ENCODE measurements at regions not wholly inside any gene's neighbourhood (a gene's known extent, or its start where the extent isn't known, plus 50 kb on each side); places are given as distances from the start of the nearest gene placed in this dataset.

DNA sequence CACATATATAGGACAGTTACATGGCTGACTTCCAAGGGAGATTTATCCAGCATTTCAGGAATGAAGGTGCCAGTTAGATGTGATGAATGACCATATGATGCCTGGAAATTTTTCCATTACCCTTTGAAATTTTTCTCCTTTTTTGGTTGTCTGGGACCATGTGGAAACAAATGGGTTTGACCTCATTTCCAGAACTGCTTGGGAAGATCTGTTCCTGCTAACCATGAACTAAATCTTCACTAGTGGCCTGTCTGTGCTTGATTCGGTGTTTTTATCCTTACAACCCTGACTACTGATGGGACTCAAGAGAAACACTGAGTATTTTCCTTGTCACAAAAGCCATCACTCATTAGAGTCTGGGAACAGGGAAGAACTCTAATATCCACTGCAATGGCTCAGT is 409.4 kb downstream of the PDCD6IP start:
- CTCF ChIA-PET = no interaction called here
- no peak overlapping the region for H3K9ac ChIP-seq (ENCODE audit: low read length)
- H3K36me3 ChIP-seq (replicated peaks in 1 of 2; ENCODE audit: control extremely low read depth in 1 of 2, control insufficient read depth in 1 of 2, extremely low read depth in 1 of 2, insufficient read depth in 2 of 2, low read length in 1 of 2) = no peaks in the 10 kb centered on the region
- no peak for TF ChIP-seq EZH2 (IDR thresholded peaks at IDR 0.05; ENCODE audit: borderline replicate concordance, insufficient read depth, low read depth, low read length, poor library complexity, severe bottlenecking)
- TF ChIP-seq, protein P1, sequence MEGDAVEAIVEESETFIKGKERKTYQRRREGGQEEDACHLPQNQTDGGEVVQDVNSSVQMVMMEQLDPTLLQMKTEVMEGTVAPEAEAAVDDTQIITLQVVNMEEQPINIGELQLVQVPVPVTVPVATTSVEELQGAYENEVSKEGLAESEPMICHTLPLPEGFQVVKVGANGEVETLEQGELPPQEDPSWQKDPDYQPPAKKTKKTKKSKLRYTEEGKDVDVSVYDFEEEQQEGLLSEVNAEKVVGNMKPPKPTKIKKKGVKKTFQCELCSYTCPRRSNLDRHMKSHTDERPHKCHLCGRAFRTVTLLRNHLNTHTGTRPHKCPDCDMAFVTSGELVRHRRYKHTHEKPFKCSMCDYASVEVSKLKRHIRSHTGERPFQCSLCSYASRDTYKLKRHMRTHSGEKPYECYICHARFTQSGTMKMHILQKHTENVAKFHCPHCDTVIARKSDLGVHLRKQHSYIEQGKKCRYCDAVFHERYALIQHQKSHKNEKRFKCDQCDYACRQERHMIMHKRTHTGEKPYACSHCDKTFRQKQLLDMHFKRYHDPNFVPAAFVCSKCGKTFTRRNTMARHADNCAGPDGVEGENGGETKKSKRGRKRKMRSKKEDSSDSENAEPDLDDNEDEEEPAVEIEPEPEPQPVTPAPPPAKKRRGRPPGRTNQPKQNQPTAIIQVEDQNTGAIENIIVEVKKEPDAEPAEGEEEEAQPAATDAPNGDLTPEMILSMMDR (IDR thresholded peaks at IDR 0.05) = no peak
- intact Hi-C loops (cut with micrococcal nuclease) = no loop called here
- no peak overlapping the region for H3K27ac Mint-ChIP-seq
- no peak overlapping the region for H3K4me3 ChIP-seq (ENCODE audit: control extremely low read depth in 1 of 5, extremely low read depth in 1 of 5, insufficient read depth in 1 of 5, low read depth in 2 of 5, low read length in 4 of 5)
- no peaks in the 10 kb centered on the region for H4K20me1 ChIP-seq (ENCODE audit: control insufficient read depth, insufficient read depth, low read length, poor library complexity, severe bottlenecking)
- H3K9me3 Mint-ChIP-seq (ENCODE audit: insufficient read depth) = no peaks in the 10 kb centered on the region
- peaks cover 12 to 15% of the 10 kb centered on the region in 2 donors for H3K4me1 ChIP-seq (ENCODE audit: control insufficient read depth in 2 of 2, insufficient read depth in 2 of 2, low read length in 2 of 2)
- H3K27ac ChIP-seq (ENCODE audit: low read length in 2 of 2) = no peak overlapping the region
- 100% methylated on average over 1 of the region's 1 CpG for WGBS (ENCODE audit: insufficient coverage)
- no peaks in the 10 kb centered on the region for H3K27me3 Mint-ChIP-seq
- H3K4me1 Mint-ChIP-seq = peaks cover 37% of the 10 kb centered on the region
- H2AFZ ChIP-seq (ENCODE audit: insufficient read depth, low read depth, low read length, poor library complexity, severe bottlenecking) = no peak overlapping the region
- no peak for ATAC-seq (ENCODE audit: low read depth)
- peaks cover 0 to 4% (median 0%) of the 10 kb centered on the region in 3 donors for H3K9me3 ChIP-seq (ENCODE audit: control extremely low read depth in 1 of 3, control insufficient read depth in 2 of 3, insufficient read depth in 1 of 3, low read length in 2 of 3)
- no peak overlapping the region for H3K4me2 ChIP-seq (replicated peaks; ENCODE audit: low read depth, low read length, poor library complexity, severe bottlenecking)
- POLR2A ChIA-PET = no interaction called here
- H3K4me3 Mint-ChIP-seq = no peak overlapping the region
- H3K79me2 ChIP-seq (ENCODE audit: control insufficient read depth, insufficient read depth, low read length) = no peaks in the 10 kb centered on the region
- H3K27me3 ChIP-seq (replicated peaks in 1 of 4; ENCODE audit: control extremely low read depth in 1 of 4, control insufficient read depth in 3 of 4, insufficient read depth in 4 of 4, low read length in 3 of 4) = no peaks in the 10 kb centered on the region
- DNase-seq = no peak

GRCh38 chr3:34212175-34212574 is 413.7 kb downstream of the PDCD6IP start:
- no peak for DNase-seq
- Histone ChIP-seq H3K36me3 (replicated peaks in 1 of 2; ENCODE audit: control extremely low read depth in 1 of 2, control insufficient read depth in 1 of 2, extremely low read depth in 1 of 2, insufficient read depth in 2 of 2, low read length in 1 of 2) (no peaks in the 10 kb centered on the region), H3K27ac (ENCODE audit: low read length in 2 of 2) (no peak overlapping the region), H2AFZ (ENCODE audit: insufficient read depth, low read depth, low read length, poor library complexity, severe bottlenecking) (no peak overlapping the region), H3K4me3 (ENCODE audit: control extremely low read depth in 1 of 5, extremely low read depth in 1 of 5, insufficient read depth in 1 of 5, low read depth in 2 of 5, low read length in 4 of 5) (no peak overlapping the region), H3K79me2 (ENCODE audit: control insufficient read depth, insufficient read depth, low read length) (no peaks in the 10 kb centered on the region), H3K9me3 (ENCODE audit: control extremely low read depth in 1 of 3, control insufficient read depth in 2 of 3, insufficient read depth in 1 of 3, low read length in 2 of 3) (no peaks in the 10 kb centered on the region), H3K4me1 (ENCODE audit: control insufficient read depth in 2 of 2, insufficient read depth in 2 of 2, low read length in 2 of 2) (peaks cover 5 to 18% of the 10 kb centered on the region in 2 donors), H3K9ac (ENCODE audit: low read length) (no peak overlapping the region), H3K27me3 (replicated peaks in 1 of 4; ENCODE audit: control extremely low read depth in 1 of 4, control insufficient read depth in 3 of 4, insufficient read depth in 4 of 4, low read length in 3 of 4) (no peaks in the 10 kb centered on the region), H4K20me1 (ENCODE audit: control insufficient read depth, insufficient read depth, low read length, poor library complexity, severe bottlenecking) (no peaks in the 10 kb centered on the region), H3K4me2 (replicated peaks; ENCODE audit: low read depth, low read length, poor library complexity, severe bottlenecking) (no peak overlapping the region)
- no peaks in the 10 kb centered on the region for H3K27me3 Mint-ChIP-seq
- POLR2A ChIA-PET = interaction anchor here (0.6 kb wide), 1 partner anchor 371 kb away, joined by 5 read pairs; no protein-coding TSS in a partner anchor
- ATAC-seq (ENCODE audit: low read depth) = no peak
- H3K4me1 Mint-ChIP-seq = peaks cover 37% of the 10 kb centered on the region
- TF ChIP-seq, protein P1 (IDR thresholded peaks at IDR 0.05) = no peak
- TF ChIP-seq EZH2 (IDR thresholded peaks at IDR 0.05; ENCODE audit: borderline replicate concordance, insufficient read depth, low read depth, low read length, poor library complexity, severe bottlenecking) = no peak
- no peak overlapping the region for H3K4me3 Mint-ChIP-seq
- WGBS (ENCODE audit: insufficient coverage) = 40% methylated on average over 1 of the region's 2 CpGs
- intact Hi-C loops (cut with micrococcal nuclease) = no loop called here
- no peaks in the 10 kb centered on the region for H3K9me3 Mint-ChIP-seq (ENCODE audit: insufficient read depth)
- no peak overlapping the region for H3K27ac Mint-ChIP-seq
- CTCF ChIA-PET = no interaction called here
